PC-9 (cell line): ENCODE measurements at regions not wholly inside any gene's neighbourhood (a gene's known extent, or its start where the extent isn't known, plus 50 kb on each side); places are given as distances from the start of the nearest gene placed in this dataset.

ENCODE experiments used
- CTCF ChIP-seq: fragments of 200-600 bp; sonication (generic); conservative IDR thresholded peaks from 2 replicates; pipeline ENCODE4 v1.6.1; 2017; ENCODE audit warnings: mixed run types, antibody characterized with exemption, mild to moderate bottlenecking, moderate library complexity
- EZH2 ChIP-seq: fragments of 200-600 bp; sonication (generic); IDR thresholded peaks from 2 replicates; pipeline ENCODE4 v1.8.0; 2017; ENCODE audit warnings: antibody characterized with exemption, low read depth

- TF ChIP-seq CTCF = no peak
- no peak for TF ChIP-seq EZH2
Measured at GRCh38 chr11:28863422-28863821, 755.2 kb downstream of the METTL15 start.
